Peyer's patch (tissue), 4 donors: ENCODE measurements at regions not wholly inside any gene's neighbourhood (a gene's known extent, or its start where the extent isn't known, plus 50 kb on each side); places are given as distances from the start of the nearest gene placed in this dataset.

Experiments used
- DNase-seq, 3 donors: peaks; one replicate each; pipeline ENCODE4 v3.0.0-alpha.2; 2017 to 2019
- H3K27ac ChIP-seq, 4 donors: fragments of 200-600 bp; sonication (generic); one replicate each; pipeline ENCODE4 v1.5.1; 2016 to 2019
- H3K27me3 ChIP-seq, 2 donors: fragments of 200-600 bp; sonication (generic); one replicate each; pipeline ENCODE4 v1.5.1; 2019
- H3K36me3 ChIP-seq, 3 donors: fragments of 200-600 bp; sonication (generic); one replicate each; pipeline ENCODE4 v1.5.1; 2016 to 2019
- H3K4me1 ChIP-seq, 4 donors: fragments of 200-600 bp; sonication (generic); one replicate each; pipeline ENCODE4 v1.5.1; 2016 to 2019
- H3K4me3 ChIP-seq, 4 donors: fragments of 200-600 bp; sonication (generic); 1 replicate in 3 of 4; 2 replicates in 1 of 4; pipeline ENCODE4 v1.5.1; 2016 to 2019; ENCODE audit warnings: mild to moderate bottlenecking in 1 of 4
- H3K9me3 ChIP-seq, 4 donors: fragments of 200-600 bp; sonication (generic); one replicate each; pipeline ENCODE4 v1.5.1; 2016 to 2019; ENCODE audit warnings: mild to moderate bottlenecking in 1 of 4
- CTCF ChIP-seq, 6 experiments: fragments of 450-650 bp in 4 of 6; fragments of 200-600 bp in 2 of 6; sonication (generic) in 1 of 6; IDR thresholded peaks; one replicate each; pipeline ENCODE4 v1.5.1; 2017 to 2019; ENCODE audit warnings: antibody characterized with exemption in 6 of 6, mild to moderate bottlenecking in 3 of 6, moderate library complexity in 1 of 6
- POLR2A ChIP-seq, 2 donors: fragments of 450-650 bp; IDR thresholded peaks; one replicate each; pipeline ENCODE4 v1.5.1; 2017; ENCODE audit warnings: antibody characterized with exemption in 2 of 2, mild to moderate bottlenecking in 2 of 2, moderate library complexity in 2 of 2

- Histone ChIP-seq H3K9me3 (no peaks in the 10 kb centered on the region), H3K4me3 (no peak overlapping the region), H3K36me3 (no peaks in the 10 kb centered on the region), H3K27ac (no peak overlapping the region), H3K27me3 (no peaks in the 10 kb centered on the region), H3K4me1 (no peaks in the 10 kb centered on the region)
- DNase-seq = no peak
- TF ChIP-seq POLR2A (IDR thresholded peaks at IDR 0.05) = no peak
- TF ChIP-seq CTCF (IDR thresholded peaks at IDR 0.05) = no peak
Measured at GRCh38 chr2:76288598-76288997, 577.9 kb upstream of the GCFC2 start.

- H3K36me3 ChIP-seq = no peaks in the 10 kb centered on the region
- TF ChIP-seq POLR2A (IDR thresholded peaks at IDR 0.05) (no peak), CTCF (IDR thresholded peaks at IDR 0.05) (no peak)
- H3K27me3 ChIP-seq = no peaks in the 10 kb centered on the region
- H3K4me3 ChIP-seq = no peak overlapping the region
- DNase-seq = no peak
- H3K4me1 ChIP-seq = no peaks in the 10 kb centered on the region
- no peaks in the 10 kb centered on the region for H3K9me3 ChIP-seq
- no peak overlapping the region for H3K27ac ChIP-seq
Measured at GRCh38 chr2:76288146-76288545, 577.4 kb upstream of the GCFC2 start.

- no peaks in the 10 kb centered on the region for H3K4me1 ChIP-seq
- TF ChIP-seq POLR2A (IDR thresholded peaks at IDR 0.05) (no peak), CTCF (IDR thresholded peaks at IDR 0.05) (no peak)
- no peak for DNase-seq
- no peaks in the 10 kb centered on the region for H3K36me3 ChIP-seq
- H3K27me3 ChIP-seq = no peaks in the 10 kb centered on the region
- no peak overlapping the region for H3K27ac ChIP-seq
- H3K9me3 ChIP-seq = no peaks in the 10 kb centered on the region
- H3K4me3 ChIP-seq = no peak overlapping the region
Measured at GRCh38 chr2:76283350-76283749, 572.6 kb upstream of the GCFC2 start.

GRCh38 chr2:76281156-76281841 lies 570.6 kb upstream of the GCFC2 start:
- H3K27me3 ChIP-seq = no peaks in the 10 kb centered on the region
- H3K4me1 ChIP-seq = no peaks in the 10 kb centered on the region
- H3K4me3 ChIP-seq = no peak overlapping the region
- no peaks in the 10 kb centered on the region for H3K9me3 ChIP-seq
- DNase-seq = no peak
- TF ChIP-seq POLR2A (IDR thresholded peaks at IDR 0.05) (no peak), CTCF (IDR thresholded peaks at IDR 0.05) (no peak)
- no peaks in the 10 kb centered on the region for H3K36me3 ChIP-seq
- no peak overlapping the region for H3K27ac ChIP-seq

- H3K9me3 ChIP-seq = no peaks in the 10 kb centered on the region
- TF ChIP-seq POLR2A (IDR thresholded peaks at IDR 0.05) (no peak), CTCF (IDR thresholded peaks at IDR 0.05) (no peak)
- H3K36me3 ChIP-seq = no peaks in the 10 kb centered on the region
- no peak overlapping the region for H3K27ac ChIP-seq
- H3K27me3 ChIP-seq = no peaks in the 10 kb centered on the region
- DNase-seq = no peak
- no peak overlapping the region for H3K4me3 ChIP-seq
- no peaks in the 10 kb centered on the region for H3K4me1 ChIP-seq
Measured at GRCh38 chr2:76280686-76281085, 570.0 kb upstream of the GCFC2 start.

GRCh38 chr2:76279142-76279541 lies 568.4 kb upstream of the GCFC2 start:
- TF ChIP-seq POLR2A (IDR thresholded peaks at IDR 0.05) (no peak), CTCF (IDR thresholded peaks at IDR 0.05) (no peak)
- Histone ChIP-seq H3K4me1 (no peaks in the 10 kb centered on the region), H3K4me3 (no peak overlapping the region), H3K27ac (no peak overlapping the region), H3K9me3 (no peaks in the 10 kb centered on the region), H3K27me3 (no peaks in the 10 kb centered on the region), H3K36me3 (no peaks in the 10 kb centered on the region)
- no peak for DNase-seq
